PFSK-1 (cell line): ENCODE measurements at regions not wholly inside any gene's neighbourhood (a gene's known extent, or its start where the extent isn't known, plus 50 kb on each side); places are given as distances from the start of the nearest gene placed in this dataset.

Source experiments
- POLR2AphosphoS5 ChIP-seq: IDR thresholded peaks from 2 replicates; pipeline ENCODE4 v1.6.1; 2012; ENCODE audit warnings: low read depth, mild to moderate bottlenecking, control low read depth, low read length, moderate library complexity
- TAF1 ChIP-seq: IDR thresholded peaks from 2 replicates; pipeline ENCODE4 v1.6.1; 2012; ENCODE audit warnings: low read length, control low read depth, borderline replicate concordance; ENCODE audit not compliant: insufficient read depth

DNA sequence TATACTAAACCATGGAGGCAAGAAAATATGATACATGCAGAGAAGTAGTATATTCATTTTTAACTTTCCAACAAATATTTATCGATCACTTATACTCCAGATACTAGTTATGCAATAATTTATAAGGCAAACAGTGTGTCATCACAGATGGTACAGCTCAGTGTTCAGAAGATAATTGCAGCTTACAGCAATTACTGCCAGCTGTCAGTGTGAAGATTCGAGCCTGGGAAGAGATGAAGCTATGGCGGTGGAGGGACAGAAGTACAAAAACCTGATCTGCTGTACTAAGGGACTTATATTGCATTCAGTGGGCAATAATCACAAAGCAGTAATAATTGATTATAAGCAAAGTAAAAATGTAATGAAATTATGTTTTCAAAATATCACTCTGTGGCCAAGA is 170.6 kb upstream of the EPHA3 start:
- TF ChIP-seq POLR2AphosphoS5 (no peak), TAF1 (no peak)
